Astrocyte (in vitro differentiated cells and primary cell): ENCODE measurements at regions not wholly inside any gene's neighbourhood (a gene's known extent, or its start where the extent isn't known, plus 50 kb on each side); places are given as distances from the start of the nearest gene placed in this dataset.

ENCODE experiments used
- EZH2 ChIP-seq: IDR thresholded peaks from 2 replicates; pipeline ENCODE4 v1.6.1; 2012; ENCODE audit warnings: mild to moderate bottlenecking, low read length, inconsistent platforms; ENCODE audit not compliant: insufficient read depth
- TF ChIP-seq, protein P1 (sequence below): IDR thresholded peaks from 2 replicates; pipeline ENCODE4 v1.5.1; 2011; ENCODE audit warnings: low read depth, mild to moderate bottlenecking, inconsistent platforms, low read length, moderate library complexity; ENCODE audit not compliant: insufficient read depth

DNA sequence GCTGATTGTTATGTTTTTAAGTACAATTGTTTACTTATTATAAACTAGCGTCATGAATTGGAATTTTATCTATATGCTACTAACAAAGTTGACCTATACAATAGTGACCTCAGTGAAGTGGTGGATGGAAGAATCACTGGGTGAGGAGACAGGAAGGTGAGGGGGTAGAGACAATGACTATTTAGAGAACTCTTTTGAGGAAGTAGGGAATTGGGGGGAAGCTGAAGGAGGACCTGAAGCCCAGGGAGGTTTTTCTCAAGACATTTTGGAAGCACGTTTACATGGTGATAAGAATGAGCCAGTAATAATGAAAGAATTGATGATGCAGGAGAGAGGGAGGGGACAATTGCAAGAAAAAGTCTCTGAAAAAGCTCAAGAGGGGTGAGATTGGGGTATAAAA lies 96.4 kb downstream of the RPS12 start:
- TF ChIP-seq, protein P1, sequence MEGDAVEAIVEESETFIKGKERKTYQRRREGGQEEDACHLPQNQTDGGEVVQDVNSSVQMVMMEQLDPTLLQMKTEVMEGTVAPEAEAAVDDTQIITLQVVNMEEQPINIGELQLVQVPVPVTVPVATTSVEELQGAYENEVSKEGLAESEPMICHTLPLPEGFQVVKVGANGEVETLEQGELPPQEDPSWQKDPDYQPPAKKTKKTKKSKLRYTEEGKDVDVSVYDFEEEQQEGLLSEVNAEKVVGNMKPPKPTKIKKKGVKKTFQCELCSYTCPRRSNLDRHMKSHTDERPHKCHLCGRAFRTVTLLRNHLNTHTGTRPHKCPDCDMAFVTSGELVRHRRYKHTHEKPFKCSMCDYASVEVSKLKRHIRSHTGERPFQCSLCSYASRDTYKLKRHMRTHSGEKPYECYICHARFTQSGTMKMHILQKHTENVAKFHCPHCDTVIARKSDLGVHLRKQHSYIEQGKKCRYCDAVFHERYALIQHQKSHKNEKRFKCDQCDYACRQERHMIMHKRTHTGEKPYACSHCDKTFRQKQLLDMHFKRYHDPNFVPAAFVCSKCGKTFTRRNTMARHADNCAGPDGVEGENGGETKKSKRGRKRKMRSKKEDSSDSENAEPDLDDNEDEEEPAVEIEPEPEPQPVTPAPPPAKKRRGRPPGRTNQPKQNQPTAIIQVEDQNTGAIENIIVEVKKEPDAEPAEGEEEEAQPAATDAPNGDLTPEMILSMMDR = no peak
- no peak for TF ChIP-seq EZH2
